ENCODE measurements at regions not wholly inside any gene's neighbourhood (a gene's known extent, or its start where the extent isn't known, plus 50 kb on each side); places are given as distances from the start of the nearest gene placed in this dataset.

DNA sequence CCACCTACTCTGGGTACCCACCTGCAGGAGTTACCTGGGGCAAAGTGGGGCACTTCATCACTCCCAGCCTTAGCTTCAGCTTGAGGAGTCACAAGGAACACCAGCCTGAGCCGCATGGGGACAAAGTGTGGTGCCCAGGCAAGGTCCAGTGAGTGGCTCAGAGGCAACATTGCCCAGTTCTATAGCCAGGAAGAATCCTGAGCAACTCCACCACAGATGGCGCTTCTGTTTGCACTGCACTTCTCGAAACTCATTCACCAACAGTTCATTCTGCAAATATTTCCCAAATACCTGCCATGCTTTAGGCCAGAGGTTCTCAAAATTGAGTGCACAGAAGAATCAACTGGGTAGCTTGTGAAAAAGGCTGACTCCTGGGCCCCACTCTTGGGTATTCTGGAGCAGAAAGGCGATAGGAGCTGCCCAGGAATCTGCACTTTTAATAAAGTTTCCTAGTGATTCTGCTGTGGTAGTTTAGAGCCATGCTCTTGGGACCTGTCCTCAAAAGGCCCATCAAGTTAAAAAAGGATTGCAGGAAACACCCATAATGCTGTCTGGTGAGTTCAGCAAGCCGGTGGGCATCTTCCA, 83.1 kb downstream of the VEGFA start:
- peaks cover 48% of the 10 kb centered on the region for H3K4me1 Mint-ChIP-seq (ENCODE audit: low read depth)
- no peak overlapping the region for H3K27ac Mint-ChIP-seq (ENCODE audit: unreplicated experiment)
- H3K36me3 Mint-ChIP-seq (ENCODE audit: low read depth): no peaks in the 10 kb centered on the region
- no peaks in the 10 kb centered on the region for H3K9me3 Mint-ChIP-seq (ENCODE audit: low read depth)
- TF ChIP-seq, protein P1, sequence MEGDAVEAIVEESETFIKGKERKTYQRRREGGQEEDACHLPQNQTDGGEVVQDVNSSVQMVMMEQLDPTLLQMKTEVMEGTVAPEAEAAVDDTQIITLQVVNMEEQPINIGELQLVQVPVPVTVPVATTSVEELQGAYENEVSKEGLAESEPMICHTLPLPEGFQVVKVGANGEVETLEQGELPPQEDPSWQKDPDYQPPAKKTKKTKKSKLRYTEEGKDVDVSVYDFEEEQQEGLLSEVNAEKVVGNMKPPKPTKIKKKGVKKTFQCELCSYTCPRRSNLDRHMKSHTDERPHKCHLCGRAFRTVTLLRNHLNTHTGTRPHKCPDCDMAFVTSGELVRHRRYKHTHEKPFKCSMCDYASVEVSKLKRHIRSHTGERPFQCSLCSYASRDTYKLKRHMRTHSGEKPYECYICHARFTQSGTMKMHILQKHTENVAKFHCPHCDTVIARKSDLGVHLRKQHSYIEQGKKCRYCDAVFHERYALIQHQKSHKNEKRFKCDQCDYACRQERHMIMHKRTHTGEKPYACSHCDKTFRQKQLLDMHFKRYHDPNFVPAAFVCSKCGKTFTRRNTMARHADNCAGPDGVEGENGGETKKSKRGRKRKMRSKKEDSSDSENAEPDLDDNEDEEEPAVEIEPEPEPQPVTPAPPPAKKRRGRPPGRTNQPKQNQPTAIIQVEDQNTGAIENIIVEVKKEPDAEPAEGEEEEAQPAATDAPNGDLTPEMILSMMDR (IDR thresholded peaks at IDR 0.05): peak; percentile 31
- no peaks in the 10 kb centered on the region for H3K27me3 Mint-ChIP-seq (ENCODE audit: low read depth)
- no peak for DNase-seq (ENCODE audit: low spot score)
- H3K4me3 Mint-ChIP-seq (ENCODE audit: unreplicated experiment): no peak overlapping the region

DNA sequence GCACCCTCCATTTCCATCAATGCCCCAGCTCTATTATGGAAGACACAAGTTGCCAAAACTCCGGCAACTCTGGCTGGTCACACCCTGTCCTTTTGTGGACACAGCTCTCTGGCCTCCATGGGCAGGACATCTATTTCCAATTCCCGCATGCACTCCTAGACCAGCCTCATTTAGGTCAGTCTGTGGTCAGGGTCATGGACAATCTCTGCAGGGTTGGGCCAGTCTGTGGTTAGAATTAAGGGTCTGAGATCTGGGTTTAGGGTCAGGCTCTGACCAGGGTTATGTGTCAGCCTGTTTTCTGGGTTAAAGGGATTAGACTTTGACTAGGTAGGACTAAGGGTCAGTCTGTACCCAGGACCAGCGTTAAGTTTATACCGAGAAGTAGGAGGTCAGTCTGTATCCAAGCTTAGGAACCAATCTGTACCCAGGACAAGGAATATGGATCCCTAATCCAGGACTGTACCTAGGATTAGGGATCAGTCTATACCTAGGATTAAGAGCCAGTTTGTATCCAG, 82.4 kb downstream of the VEGFA start:
- Mint-ChIP-seq H3K27me3 (ENCODE audit: low read depth) (peaks cover 2% of the 10 kb centered on the region), H3K4me1 (ENCODE audit: low read depth) (peaks cover 48% of the 10 kb centered on the region), H3K9me3 (ENCODE audit: low read depth) (no peaks in the 10 kb centered on the region), H3K36me3 (ENCODE audit: low read depth) (no peaks in the 10 kb centered on the region), H3K4me3 (ENCODE audit: unreplicated experiment) (no peak overlapping the region), H3K27ac (ENCODE audit: unreplicated experiment) (no peak overlapping the region)
- DNase-seq (ENCODE audit: low spot score): no peak
- TF ChIP-seq, protein P1 (IDR thresholded peaks at IDR 0.05): no peak

DNA sequence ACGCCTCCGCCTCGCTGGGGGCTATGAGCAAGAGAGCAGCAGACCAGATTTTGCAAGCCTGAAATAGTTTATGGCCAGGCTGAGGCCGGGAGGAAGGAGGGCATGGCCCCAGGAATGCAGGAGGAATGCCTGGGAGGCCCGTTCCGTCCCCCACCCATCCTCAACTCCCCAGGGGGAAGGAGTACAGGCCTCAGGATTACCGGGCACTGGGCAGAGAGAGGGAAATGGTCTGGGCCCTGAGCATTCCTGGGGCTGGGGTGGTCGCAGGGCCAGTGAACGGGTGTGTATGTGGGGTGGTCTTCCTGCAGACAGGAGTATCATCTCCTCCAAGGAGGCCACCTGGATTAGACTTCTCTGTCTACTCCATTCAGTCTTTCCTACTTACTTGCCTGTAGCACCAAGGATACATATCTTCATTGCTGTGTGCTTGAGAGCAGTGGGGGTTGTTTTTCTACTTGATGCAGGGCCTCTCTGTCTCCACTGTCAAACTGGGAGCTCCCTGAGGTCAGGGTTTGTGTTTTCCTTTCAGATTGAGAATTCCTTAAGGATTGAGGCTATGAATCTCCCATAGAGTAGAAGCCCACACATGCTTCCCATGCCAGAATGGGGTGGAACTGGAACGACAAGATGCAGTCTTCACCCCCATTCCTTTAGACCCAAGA, 81.3 kb downstream of the VEGFA start:
- no peaks in the 10 kb centered on the region for H3K36me3 Mint-ChIP-seq (ENCODE audit: low read depth)
- peak overlapping the region; percentile 80 for H3K27ac Mint-ChIP-seq (ENCODE audit: unreplicated experiment)
- DNase-seq (ENCODE audit: low spot score): no peak
- H3K27me3 Mint-ChIP-seq (ENCODE audit: low read depth): peaks cover 2% of the 10 kb centered on the region
- TF ChIP-seq, protein P1 (IDR thresholded peaks at IDR 0.05): no peak
- H3K4me1 Mint-ChIP-seq (ENCODE audit: low read depth): peaks cover 48% of the 10 kb centered on the region
- peak overlapping the region; percentile 6 for H3K4me3 Mint-ChIP-seq (ENCODE audit: unreplicated experiment)
- H3K9me3 Mint-ChIP-seq (ENCODE audit: low read depth): no peaks in the 10 kb centered on the region

DNA sequence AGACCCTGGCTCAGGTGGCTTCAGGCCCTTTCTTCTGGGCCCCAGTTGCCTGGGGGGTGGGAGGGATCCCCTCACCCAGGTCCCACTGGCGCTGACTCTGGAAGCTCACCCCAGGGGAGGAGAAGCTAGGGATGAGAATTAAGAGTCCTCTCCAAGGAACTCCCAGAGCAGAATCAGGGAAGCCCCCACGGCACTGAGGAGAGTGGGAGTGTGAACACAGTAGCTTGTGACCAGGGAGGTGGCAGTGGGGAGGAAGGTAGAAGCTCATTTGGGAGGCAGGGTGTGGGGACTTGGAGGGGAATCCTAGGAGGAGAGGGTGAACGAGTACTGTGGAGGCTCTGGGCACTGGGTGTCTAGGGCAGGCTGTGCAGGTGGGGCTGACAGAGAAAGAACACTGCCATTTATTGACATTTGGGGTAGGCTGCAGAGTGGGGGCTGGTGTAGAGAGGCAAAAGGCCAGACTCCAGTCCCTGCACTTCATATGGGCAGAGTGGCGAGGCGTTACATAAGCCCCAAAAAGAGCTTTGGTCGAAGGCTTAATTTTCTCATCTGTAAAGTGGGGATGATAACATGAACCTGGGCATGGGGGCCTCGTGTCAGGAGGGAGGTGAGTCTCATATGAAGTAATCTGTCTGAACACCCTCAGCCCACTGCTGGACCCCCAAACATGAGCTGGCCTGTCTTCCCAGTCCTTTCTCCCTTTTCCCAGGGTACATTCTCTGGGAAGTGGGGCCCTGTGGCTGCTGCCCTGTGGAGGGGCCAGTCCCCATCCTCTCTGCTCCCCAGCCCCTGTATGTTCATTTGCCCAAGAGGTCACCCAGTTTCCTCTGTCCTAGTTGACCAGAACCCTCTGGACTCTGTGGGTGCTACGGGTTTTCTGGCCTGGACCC, 80.5 kb downstream of the VEGFA start:
- Mint-ChIP-seq H3K9me3 (ENCODE audit: low read depth) (no peaks in the 10 kb centered on the region), H3K4me1 (ENCODE audit: low read depth) (peaks cover 48% of the 10 kb centered on the region), H3K4me3 (ENCODE audit: unreplicated experiment) (peak overlapping the region; percentile 6)

More for the DNA sequence above, 80.5 kb downstream of the VEGFA start:
- Mint-ChIP-seq H3K27me3 (ENCODE audit: low read depth) (peaks cover 2% of the 10 kb centered on the region), H3K27ac (ENCODE audit: unreplicated experiment) (peak overlapping the region; percentile 80), H3K36me3 (ENCODE audit: low read depth) (no peaks in the 10 kb centered on the region)
- no peak for DNase-seq (ENCODE audit: low spot score)
- TF ChIP-seq, protein P1 (IDR thresholded peaks at IDR 0.05): no peak

Measured in chondrocyte (in vitro differentiated cells).